Activated CD8-positive, alpha-beta T cell treated with anti-CD3 and anti-CD28 coated beads, Interleukin-2, amount 10 ng/mL, durations not matched to agents 7 days and 5 days (primary cell): ENCODE measurements at regions not wholly inside any gene's neighbourhood (a gene's known extent, or its start where the extent isn't known, plus 50 kb on each side); places are given as distances from the start of the nearest gene placed in this dataset.

Experiments
- ATAC-seq: fragments of 150-1000 bp; cut with Tn5 transposase; one replicate; pipeline ENCODE4 v1.10.0; 2021; ENCODE audit warnings: moderate library complexity
- CTCF ChIA-PET: fragments of 350-600 bp; sonication (Branson Sonifier 250); formaldehyde crosslinking; loops from one replicate; lab custom pipeline; 2021; ENCODE audit warnings: antibody characterized with exemption; lab: Charles Lee
- POLR2A ChIA-PET: fragments of 350-600 bp; sonication (Branson Sonifier 250); formaldehyde crosslinking; loops from one replicate; lab custom pipeline; 2021; ENCODE audit warnings: antibody characterized with exemption; lab: Charles Lee
- DNase-seq: peaks from one replicate; pipeline ENCODE4 v3.0.0-alpha.2; 2020
- H3K27ac Mint-ChIP-seq: one replicate; pipeline ENCODE4 v1.8.0; 2021; ENCODE audit warnings: mild to moderate bottlenecking, mixed read lengths
- H3K27me3 Mint-ChIP-seq: one replicate; pipeline ENCODE4 v1.8.0; 2021; ENCODE audit warnings: low read depth, mixed read lengths
- H3K36me3 Mint-ChIP-seq: one replicate; pipeline ENCODE4 v1.8.0; 2021; ENCODE audit warnings: low read depth, mixed read lengths
- H3K4me1 Mint-ChIP-seq: one replicate; pipeline ENCODE4 v1.8.0; 2021; ENCODE audit warnings: low read depth, mixed read lengths
- H3K4me3 Mint-ChIP-seq: one replicate; pipeline ENCODE4 v1.8.0; 2021; ENCODE audit warnings: mild to moderate bottlenecking, mixed read lengths
- H3K9me3 Mint-ChIP-seq: one replicate; pipeline ENCODE4 v1.8.0; 2022; ENCODE audit warnings: mixed read lengths; ENCODE audit not compliant: insufficient read depth

DNA sequence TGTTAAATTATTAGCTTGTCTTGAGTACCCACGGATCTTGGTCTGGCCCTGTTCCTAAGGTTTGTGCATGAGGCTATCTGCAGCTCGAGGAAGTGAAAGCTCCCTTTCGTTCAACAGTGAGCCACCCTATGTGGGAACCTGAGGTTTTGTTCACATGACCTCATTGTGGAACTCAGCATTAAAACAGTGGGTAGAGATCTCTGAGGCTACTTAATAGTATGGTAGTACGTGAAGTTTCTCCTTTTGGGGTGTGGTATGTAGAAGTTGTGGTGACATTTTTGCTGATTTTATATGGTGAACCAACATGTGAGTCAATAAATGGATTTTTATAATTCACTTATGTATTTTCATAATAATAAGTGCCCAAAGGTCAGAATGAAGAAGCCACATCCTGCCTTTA lies 252.7 kb upstream of the FERD3L start:
- Mint-ChIP-seq H3K27me3 (no peaks in the 10 kb centered on the region), H3K27ac (no peak overlapping the region), H3K4me3 (no peak overlapping the region), H3K9me3 (no peaks in the 10 kb centered on the region), H3K36me3 (no peaks in the 10 kb centered on the region), H3K4me1 (peaks cover 2% of the 10 kb centered on the region)
- POLR2A ChIA-PET, result no interaction called here
- DNase-seq, result no peak
- CTCF ChIA-PET, result interaction anchor here (1.4 kb wide), 1 partner anchor 9 kb away, joined by 3 read pairs; no protein-coding TSS in a partner anchor
- ATAC-seq, result no peak

DNA sequence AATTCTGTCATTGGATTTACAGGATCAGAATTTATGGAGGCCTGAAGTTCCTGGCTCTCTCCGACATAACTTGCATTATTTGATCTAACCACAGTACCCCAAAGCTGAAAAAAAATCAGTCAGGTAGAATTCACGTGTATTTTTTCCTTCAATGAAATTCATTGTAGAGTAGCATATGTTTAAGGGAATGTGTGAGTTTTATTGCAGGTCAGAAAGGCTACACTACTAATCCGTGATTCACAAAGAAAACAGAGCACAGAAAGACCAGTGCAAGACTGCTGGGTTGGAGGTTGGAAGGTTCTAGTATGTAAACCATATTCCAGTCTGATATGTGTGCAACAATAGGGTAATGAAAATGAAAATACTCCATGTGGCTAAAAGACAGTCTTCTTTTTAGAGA lies 247.0 kb upstream of the FERD3L start:
- CTCF ChIA-PET, result no interaction called here

DNA sequence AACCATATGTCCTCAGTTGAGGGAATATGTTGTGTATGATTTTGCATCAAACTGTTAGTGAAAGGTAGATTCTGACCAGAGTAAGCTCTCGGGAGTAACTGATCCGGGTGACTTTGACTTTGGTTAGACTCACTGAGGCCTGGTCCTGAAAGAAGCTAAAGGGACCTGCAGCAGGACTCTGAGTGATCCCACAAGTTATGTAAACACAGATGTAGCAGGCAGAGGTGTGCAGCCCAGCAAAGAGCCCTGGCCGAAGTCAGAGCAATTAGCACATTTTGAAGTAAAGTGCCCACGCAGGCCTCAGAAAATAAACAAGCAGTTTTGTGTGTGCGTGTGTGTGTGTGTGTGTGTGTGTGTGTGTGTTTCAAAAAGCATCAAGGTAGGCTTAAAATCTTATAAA lies 245.6 kb upstream of the FERD3L start:
- Mint-ChIP-seq H3K27ac (no peak overlapping the region), H3K9me3 (peaks cover 6% of the 10 kb centered on the region), H3K27me3 (no peaks in the 10 kb centered on the region), H3K4me3 (no peak overlapping the region), H3K36me3 (no peaks in the 10 kb centered on the region), H3K4me1 (no peaks in the 10 kb centered on the region)
- ATAC-seq (no peak), DNase-seq (no peak)
- ChIA-PET POLR2A (no interaction called here), CTCF (no interaction called here)

More for the DNA sequence above, 247.0 kb upstream of the FERD3L start:
- Mint-ChIP-seq H3K9me3 (peaks cover 6% of the 10 kb centered on the region), H3K4me3 (no peak overlapping the region), H3K27me3 (no peaks in the 10 kb centered on the region), H3K36me3 (no peaks in the 10 kb centered on the region), H3K27ac (no peak overlapping the region), H3K4me1 (no peaks in the 10 kb centered on the region)
- ATAC-seq (no peak), DNase-seq (no peak)
- POLR2A ChIA-PET, result no interaction called here

DNA sequence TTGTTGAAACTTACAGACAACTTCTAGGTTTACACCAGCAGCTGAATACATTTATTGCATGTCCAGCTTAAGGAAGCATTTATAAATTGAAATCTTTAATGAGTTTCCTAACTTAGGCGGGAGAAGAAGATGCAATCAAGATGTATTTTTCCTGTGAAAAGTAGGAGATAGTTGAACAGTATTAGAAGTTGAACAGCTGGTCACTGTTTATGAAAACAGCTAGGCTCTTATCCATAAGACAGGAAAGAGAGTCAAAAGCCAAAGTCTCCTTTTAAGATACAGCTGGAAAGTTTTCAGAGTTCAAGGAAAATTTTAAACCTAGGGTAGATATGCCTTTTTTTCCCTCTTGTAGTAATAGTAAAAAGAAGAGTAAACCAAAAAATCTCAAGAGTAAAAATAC lies 236.1 kb upstream of the FERD3L start:
- ATAC-seq, result no peak
- H3K36me3 Mint-ChIP-seq, result no peaks in the 10 kb centered on the region
- H3K27ac Mint-ChIP-seq, result no peak overlapping the region
- POLR2A ChIA-PET, result no interaction called here
- no peaks in the 10 kb centered on the region for H3K27me3 Mint-ChIP-seq
- H3K4me1 Mint-ChIP-seq, result no peaks in the 10 kb centered on the region
- H3K9me3 Mint-ChIP-seq, result peaks cover 1% of the 10 kb centered on the region
- DNase-seq, result no peak
- H3K4me3 Mint-ChIP-seq, result no peak overlapping the region
- CTCF ChIA-PET, result no interaction called here

DNA sequence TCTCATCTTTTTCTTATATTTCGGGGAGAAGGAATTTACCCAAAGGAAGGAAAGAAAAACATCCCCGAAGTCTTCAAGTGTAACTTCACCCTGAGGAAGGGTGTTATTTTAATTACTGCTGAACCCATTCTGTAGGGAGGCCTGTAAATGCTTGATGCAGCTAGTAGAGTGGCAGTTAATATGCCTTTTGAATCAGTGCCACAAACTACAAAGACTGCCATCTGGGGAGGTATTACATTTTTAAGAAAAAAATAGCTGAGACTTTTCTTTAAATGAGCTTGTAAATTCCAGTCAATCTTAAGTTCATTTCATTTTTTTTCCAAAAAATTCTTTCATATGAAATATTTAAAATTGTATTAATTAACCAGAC lies 233.1 kb upstream of the FERD3L start:
- Mint-ChIP-seq H3K4me3 (no peak overlapping the region), H3K9me3 (peaks cover 4% of the 10 kb centered on the region), H3K27me3 (no peaks in the 10 kb centered on the region), H3K36me3 (no peaks in the 10 kb centered on the region), H3K4me1 (no peaks in the 10 kb centered on the region), H3K27ac (no peak overlapping the region)
- DNase-seq, result no peak
- POLR2A ChIA-PET, result no interaction called here
- CTCF ChIA-PET, result no interaction called here
- ATAC-seq, result no peak

DNA sequence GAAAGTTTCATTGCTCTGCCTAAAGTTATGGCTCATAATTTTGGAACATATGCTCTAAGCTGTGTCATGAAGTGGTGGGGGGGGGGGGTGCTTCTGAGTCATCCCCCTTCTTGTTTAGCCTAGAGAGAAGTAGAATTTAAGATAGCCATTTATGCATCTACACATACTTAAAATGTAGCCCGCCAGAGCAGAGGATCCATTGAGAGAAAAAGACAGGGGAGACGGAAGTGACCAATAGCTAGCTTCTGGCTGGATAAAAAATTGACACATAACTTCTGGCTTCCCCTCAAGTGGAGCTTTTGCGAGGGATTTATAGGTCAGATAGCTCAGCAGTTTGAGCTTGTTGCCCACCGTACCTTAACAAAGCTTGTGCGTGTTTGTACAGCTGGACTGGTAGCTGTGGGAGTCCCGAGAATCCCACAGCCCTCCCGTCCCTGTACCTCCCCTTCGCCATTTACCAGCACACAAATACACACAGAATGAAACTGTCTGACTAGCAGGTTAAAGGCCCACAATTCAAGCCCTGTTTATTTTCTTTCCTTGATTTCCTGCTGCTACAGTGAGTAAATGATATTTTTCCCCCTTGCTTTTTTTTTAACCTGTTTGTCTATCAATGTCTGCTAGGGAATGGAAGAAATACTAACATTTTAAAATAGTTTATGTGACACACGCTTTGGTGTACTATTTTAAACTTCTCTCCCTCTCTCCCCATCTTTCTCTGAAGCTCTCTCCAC lies 232.6 kb upstream of the FERD3L start:
- Mint-ChIP-seq H3K36me3 (no peaks in the 10 kb centered on the region), H3K27me3 (no peaks in the 10 kb centered on the region), H3K27ac (no peak overlapping the region), H3K4me1 (no peaks in the 10 kb centered on the region), H3K9me3 (peaks cover 4% of the 10 kb centered on the region), H3K4me3 (no peak overlapping the region)
- POLR2A ChIA-PET, result no interaction called here
- DNase-seq (no peak), ATAC-seq (no peak)
- CTCF ChIA-PET, result no interaction called here

DNA sequence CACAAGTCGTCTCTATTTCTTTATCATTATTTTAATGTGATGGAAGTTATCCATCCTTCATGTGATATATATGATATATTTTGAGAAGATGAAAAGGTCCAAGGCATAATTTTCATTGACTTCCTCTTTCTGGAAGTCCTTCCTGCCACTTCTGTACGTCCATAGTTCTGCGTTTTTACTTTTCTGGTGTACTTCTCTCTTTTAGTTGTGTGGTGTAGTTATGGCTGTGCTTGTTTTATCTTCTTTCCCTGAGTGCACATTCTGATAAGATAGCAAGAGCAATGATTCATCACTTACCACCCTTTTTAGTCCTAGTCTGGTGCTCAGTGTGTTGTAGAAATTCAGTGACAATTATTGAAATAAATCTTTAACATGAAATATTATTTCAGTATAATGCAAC lies 231.3 kb upstream of the FERD3L start:
- Mint-ChIP-seq H3K27me3 (no peaks in the 10 kb centered on the region), H3K27ac (no peak overlapping the region), H3K9me3 (peaks cover 4% of the 10 kb centered on the region), H3K36me3 (no peaks in the 10 kb centered on the region), H3K4me3 (no peak overlapping the region), H3K4me1 (no peaks in the 10 kb centered on the region)
- no peak for ATAC-seq
- DNase-seq, result no peak
- POLR2A ChIA-PET, result no interaction called here
- CTCF ChIA-PET, result no interaction called here

DNA sequence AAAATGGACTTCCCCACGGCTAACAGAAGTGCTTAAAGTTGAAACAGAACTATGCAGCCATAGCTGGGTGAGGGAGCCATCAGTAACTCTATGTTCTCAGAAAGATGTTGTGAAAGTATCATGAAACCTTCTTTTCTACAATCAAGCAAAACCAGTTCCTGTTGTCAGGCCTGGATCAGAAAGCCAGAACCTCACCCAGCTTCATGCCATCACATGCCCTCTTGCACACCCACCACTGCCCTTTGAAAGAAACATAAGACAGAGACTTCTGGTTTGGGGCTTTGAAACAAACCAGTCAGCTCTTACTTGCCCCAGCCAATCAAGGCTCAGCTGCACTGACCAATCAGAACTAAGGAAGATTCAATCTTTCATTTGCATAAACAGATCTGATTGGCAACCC lies 230.8 kb upstream of the FERD3L start:
- ATAC-seq, result no peak
- H3K9me3 Mint-ChIP-seq, result peaks cover 4% of the 10 kb centered on the region
- CTCF ChIA-PET, result no interaction called here

DNA sequence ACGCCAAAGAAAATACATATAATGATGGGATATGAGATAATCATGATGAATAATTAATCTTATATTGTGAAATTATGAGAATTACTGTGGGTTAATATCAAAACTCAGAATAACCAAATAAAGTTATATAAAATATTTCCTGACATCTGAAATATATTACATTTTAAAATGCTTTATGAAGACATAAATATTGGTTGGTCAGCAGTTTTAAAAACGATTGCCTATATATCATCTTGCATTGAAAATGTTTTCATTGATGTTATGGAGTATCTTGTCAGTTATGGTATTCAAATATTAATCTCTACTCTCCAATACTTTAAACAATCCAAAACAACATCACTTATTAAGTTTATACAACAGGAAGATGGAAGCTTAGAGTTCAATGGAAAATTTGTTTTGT lies 228.1 kb upstream of the FERD3L start:
- Mint-ChIP-seq H3K36me3 (no peaks in the 10 kb centered on the region), H3K4me1 (no peaks in the 10 kb centered on the region), H3K27ac (no peak overlapping the region), H3K4me3 (no peak overlapping the region), H3K27me3 (no peaks in the 10 kb centered on the region), H3K9me3 (peaks cover 4% of the 10 kb centered on the region)
- CTCF ChIA-PET, result no interaction called here
- POLR2A ChIA-PET, result no interaction called here
- ATAC-seq (no peak), DNase-seq (no peak)

More for the DNA sequence above, 230.8 kb upstream of the FERD3L start:
- POLR2A ChIA-PET, result no interaction called here
- Mint-ChIP-seq H3K36me3 (no peaks in the 10 kb centered on the region), H3K4me3 (no peak overlapping the region), H3K4me1 (no peaks in the 10 kb centered on the region), H3K27me3 (no peaks in the 10 kb centered on the region), H3K27ac (no peak overlapping the region)
- DNase-seq, result no peak

DNA sequence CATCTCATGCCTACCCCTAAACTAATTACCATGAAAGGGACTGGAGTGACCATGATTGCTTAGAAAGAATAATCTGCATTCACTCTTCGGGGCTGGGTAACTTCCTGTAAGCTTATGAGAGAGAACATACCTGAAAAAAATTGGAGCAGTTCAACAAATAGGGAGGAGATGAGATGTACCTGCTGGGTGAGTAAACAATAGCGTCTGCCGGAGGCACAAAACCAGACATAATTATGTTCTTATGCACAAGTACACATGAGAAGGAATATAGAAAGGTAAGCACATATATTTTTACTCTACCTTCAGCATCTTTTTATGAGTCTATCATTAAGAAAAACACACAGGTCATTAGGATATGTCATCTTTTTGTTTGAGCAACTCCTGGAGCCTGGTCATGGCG lies 224.6 kb upstream of the FERD3L start:
- ChIA-PET POLR2A (no interaction called here), CTCF (no interaction called here)
- DNase-seq (no peak), ATAC-seq (no peak)
- Mint-ChIP-seq H3K4me3 (no peak overlapping the region), H3K27me3 (no peaks in the 10 kb centered on the region), H3K9me3 (peaks cover 1% of the 10 kb centered on the region), H3K4me1 (no peaks in the 10 kb centered on the region), H3K27ac (no peak overlapping the region), H3K36me3 (no peaks in the 10 kb centered on the region)

DNA sequence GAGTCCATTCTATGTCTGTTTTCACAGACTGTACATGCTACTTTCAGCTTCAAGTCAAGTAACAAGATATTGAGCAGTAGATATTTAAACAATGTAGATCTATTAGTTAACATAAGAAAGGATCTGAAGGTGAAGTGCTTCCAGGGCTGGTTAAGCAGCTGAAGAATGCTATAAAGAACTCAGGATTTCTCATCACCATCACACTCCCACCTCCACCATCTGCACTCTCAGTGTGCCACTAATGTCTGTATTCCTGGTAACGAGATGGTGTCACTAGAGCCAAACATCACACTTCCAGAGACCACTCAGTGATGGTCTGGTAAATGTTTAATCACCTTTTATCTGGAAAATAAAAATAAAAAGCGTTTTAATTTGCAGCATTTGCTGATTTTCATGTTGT lies 224.0 kb upstream of the FERD3L start:
- Mint-ChIP-seq H3K4me3 (no peak overlapping the region), H3K4me1 (no peaks in the 10 kb centered on the region), H3K36me3 (no peaks in the 10 kb centered on the region), H3K27ac (no peak overlapping the region), H3K27me3 (no peaks in the 10 kb centered on the region), H3K9me3 (peaks cover 5% of the 10 kb centered on the region)
- ChIA-PET POLR2A (no interaction called here), CTCF (no interaction called here)
- DNase-seq (no peak), ATAC-seq (no peak)

DNA sequence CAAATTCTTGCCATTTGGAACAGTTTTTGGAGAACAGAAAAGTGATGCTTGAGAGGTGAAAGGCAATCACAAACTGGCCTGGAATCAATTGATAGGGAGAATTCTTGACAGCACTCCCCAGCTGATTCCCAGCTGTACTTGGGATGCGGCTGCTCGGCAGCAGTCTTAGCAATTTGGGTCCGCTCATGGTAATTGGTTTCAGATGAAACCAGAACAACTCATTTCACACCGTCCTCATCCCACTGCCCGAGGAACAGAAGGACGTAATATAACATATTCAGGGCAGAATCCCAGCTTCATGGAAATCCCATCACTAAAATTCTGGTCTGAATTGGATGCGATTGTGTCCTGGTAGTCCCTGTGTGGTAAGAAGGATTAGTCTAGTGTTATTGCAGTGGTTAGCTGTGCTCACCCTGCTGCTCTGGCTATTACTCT lies 223.3 kb upstream of the FERD3L start:
- CTCF ChIA-PET, result no interaction called here
- Mint-ChIP-seq H3K4me3 (no peak overlapping the region), H3K9me3 (peaks cover 5% of the 10 kb centered on the region), H3K27me3 (no peaks in the 10 kb centered on the region), H3K27ac (no peak overlapping the region), H3K4me1 (no peaks in the 10 kb centered on the region), H3K36me3 (no peaks in the 10 kb centered on the region)
- POLR2A ChIA-PET, result no interaction called here
- DNase-seq (no peak), ATAC-seq (no peak)

DNA sequence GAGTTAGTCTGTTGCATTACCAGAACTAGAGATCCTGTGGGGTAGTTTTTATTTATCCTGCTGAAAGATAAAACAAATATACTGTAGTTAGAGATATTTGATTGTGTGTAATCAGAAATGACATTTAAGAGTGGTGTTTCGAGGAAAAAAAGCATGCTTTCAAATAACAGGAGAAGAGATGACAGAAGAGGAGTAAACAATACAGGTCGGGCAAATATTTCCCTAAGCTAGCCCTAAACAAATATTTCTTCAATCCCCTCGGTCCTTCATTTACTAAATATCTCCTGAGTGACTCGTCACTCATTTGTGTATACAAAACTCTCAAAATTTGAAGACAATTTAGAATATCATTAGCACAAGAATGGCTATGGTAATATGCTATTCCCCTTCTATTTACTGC lies 219.7 kb upstream of the FERD3L start:
- ATAC-seq (no peak), DNase-seq (no peak)
- POLR2A ChIA-PET, result no interaction called here
- CTCF ChIA-PET, result no interaction called here
- Mint-ChIP-seq H3K4me1 (no peaks in the 10 kb centered on the region), H3K4me3 (no peak overlapping the region), H3K27ac (no peak overlapping the region), H3K36me3 (no peaks in the 10 kb centered on the region), H3K9me3 (peaks cover 5% of the 10 kb centered on the region), H3K27me3 (no peaks in the 10 kb centered on the region)
